Transverse colon (tissue), 3 donors: ENCODE measurements at regions not wholly inside any gene's neighbourhood (a gene's known extent, or its start where the extent isn't known, plus 50 kb on each side); places are given as distances from the start of the nearest gene placed in this dataset.

Experiments
- CTCF ChIP-seq, 5 experiments: fragments of 200-600 bp in 3 of 5; fragments of 450-650 bp in 2 of 5; sonication (generic) in 3 of 5; IDR thresholded peaks; 1 replicate in 2 of 5; 2 replicates in 3 of 5; pipeline ENCODE4 v1.5.1; 2016 to 2017; ENCODE audit warnings: antibody characterized with exemption in 5 of 5, inconsistent platforms in 3 of 5, mild to moderate bottlenecking in 2 of 5, moderate library complexity in 1 of 5
- POLR2A ChIP-seq: fragments of 450-650 bp; IDR thresholded peaks from one replicate; pipeline ENCODE4 v1.6.1; 2016; ENCODE audit warnings: antibody characterized with exemption, mild to moderate bottlenecking, moderate library complexity

- TF ChIP-seq POLR2A (no peak), CTCF (IDR thresholded peaks at IDR 0.05) (no peak)
Measured at GRCh38 chr20:11843289-11843688, 74.4 kb upstream of the BTBD3 start.
